Thyroid gland (tissue), 4 donors: ENCODE measurements at regions not wholly inside any gene's neighbourhood (a gene's known extent, or its start where the extent isn't known, plus 50 kb on each side); places are given as distances from the start of the nearest gene placed in this dataset.
A peak's percentile ranks its signal among the peaks of the same experiment; 100 is the strongest.

Experiments
- DNase-seq, 2 donors: peaks; one replicate each; pipeline ENCODE4 v3.0.0-alpha.2; 2019
- H3K27ac ChIP-seq, 3 donors: fragments of 200-600 bp; sonication (generic); 1 replicate in 2 of 3; 2 replicates in 1 of 3; pipeline ENCODE4 v1.5.1; 2016 to 2019; ENCODE audit warnings: mild to moderate bottlenecking in 1 of 3, moderate library complexity in 1 of 3
- H3K27me3 ChIP-seq: fragments of 200-600 bp; sonication (generic); one replicate; pipeline ENCODE4 v1.5.1; 2019
- H3K36me3 ChIP-seq, 2 donors: fragments of 200-600 bp; sonication (generic); one replicate each; pipeline ENCODE4 v1.5.1; 2016 to 2019
- H3K4me1 ChIP-seq, 2 donors: fragments of 200-600 bp; sonication (generic); one replicate each; pipeline ENCODE4 v1.5.1; 2017 to 2019
- H3K4me3 ChIP-seq, 3 donors: fragments of 200-600 bp; sonication (generic); replicated peaks in 1 of 3; 1 replicate in 2 of 3; 2 replicates in 1 of 3; pipeline ENCODE4 v1.5.1; 2016; ENCODE audit warnings: mild to moderate bottlenecking in 1 of 3
- H3K9me3 ChIP-seq: fragments of 200-600 bp; sonication (generic); one replicate; pipeline ENCODE4 v1.5.1; 2017
- POLR2A ChIP-seq, 2 donors: fragments of 450-650 bp; IDR thresholded peaks; one replicate each; pipeline ENCODE4 v1.6.1; 2017; ENCODE audit warnings: antibody characterized with exemption in 2 of 2, mild to moderate bottlenecking in 2 of 2, moderate library complexity in 1 of 2
- WGBS, 2 donors: methylation state at CpG; one replicate each; pipeline ENCODE4 v1.1.5; 2017; 5-methylcytosine and 5-hydroxymethylcytosine counted together
- intact Hi-C: fragments of 100-400 bp; cut with DNase I; formaldehyde crosslinking; loops from one replicate; pipeline ENCODE4 v1.15.1; 2023
- TF ChIP-seq, protein P1 (sequence below), 6 experiments: fragments of 200-600 bp in 3 of 6; fragments of 450-650 bp in 3 of 6; sonication (generic) in 3 of 6; IDR thresholded peaks; one replicate each; pipeline ENCODE4 v1.5.1; 2016 to 2019; ENCODE audit warnings: antibody characterized with exemption in 6 of 6, mild to moderate bottlenecking in 2 of 6, inconsistent platforms in 1 of 6, moderate library complexity in 1 of 6

DNA sequence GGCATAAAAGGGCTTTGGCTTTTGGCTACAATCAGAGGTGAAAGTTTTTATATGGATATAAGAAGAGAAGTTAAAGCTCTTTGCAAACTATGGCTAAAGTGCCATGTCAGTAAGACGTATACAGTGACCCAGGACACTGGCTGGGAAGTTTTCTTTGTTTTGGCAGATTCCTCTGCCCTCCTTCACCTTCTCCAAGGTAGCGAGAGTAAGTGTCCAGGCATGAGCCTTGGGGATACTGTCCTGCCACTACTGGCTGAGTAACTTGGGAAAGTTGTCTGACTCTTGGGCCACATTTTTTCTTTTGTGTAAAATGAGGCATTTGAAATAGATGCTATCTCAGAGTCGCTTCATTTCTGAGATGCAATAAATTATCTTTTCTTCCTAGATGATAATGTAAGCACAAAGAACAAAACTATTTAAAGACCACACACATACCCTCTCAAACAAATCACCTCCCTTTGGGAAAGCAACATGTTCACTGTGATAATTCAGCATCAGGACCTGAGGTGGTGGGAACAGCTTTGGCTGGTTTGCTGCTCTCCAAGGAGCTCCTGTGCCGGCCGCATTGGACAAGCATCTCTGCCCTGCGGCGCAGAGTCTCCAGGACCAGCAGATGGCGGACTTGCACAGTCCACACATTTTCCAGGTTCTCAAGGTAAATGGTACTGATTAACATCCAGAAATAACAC lies 106.3 kb downstream of the PTCSC3 start:
- peaks cover 27 to 33% of the 10 kb centered on the region in 2 donors for H3K4me1 ChIP-seq
- H3K27me3 ChIP-seq, result no peaks in the 10 kb centered on the region
- peak; percentile 90 to 93 for DNase-seq
- H3K36me3 ChIP-seq, result no peaks in the 10 kb centered on the region
- intact Hi-C loops, result loop anchor here (5.0 to 10.0 kb wide), 2 partner anchors 193 to 485 kb away; no protein-coding TSS in a partner anchor
- H3K9me3 ChIP-seq, result no peaks in the 10 kb centered on the region
- TF ChIP-seq POLR2A (IDR thresholded peaks at IDR 0.05), result no peak
- TF ChIP-seq, protein P1, sequence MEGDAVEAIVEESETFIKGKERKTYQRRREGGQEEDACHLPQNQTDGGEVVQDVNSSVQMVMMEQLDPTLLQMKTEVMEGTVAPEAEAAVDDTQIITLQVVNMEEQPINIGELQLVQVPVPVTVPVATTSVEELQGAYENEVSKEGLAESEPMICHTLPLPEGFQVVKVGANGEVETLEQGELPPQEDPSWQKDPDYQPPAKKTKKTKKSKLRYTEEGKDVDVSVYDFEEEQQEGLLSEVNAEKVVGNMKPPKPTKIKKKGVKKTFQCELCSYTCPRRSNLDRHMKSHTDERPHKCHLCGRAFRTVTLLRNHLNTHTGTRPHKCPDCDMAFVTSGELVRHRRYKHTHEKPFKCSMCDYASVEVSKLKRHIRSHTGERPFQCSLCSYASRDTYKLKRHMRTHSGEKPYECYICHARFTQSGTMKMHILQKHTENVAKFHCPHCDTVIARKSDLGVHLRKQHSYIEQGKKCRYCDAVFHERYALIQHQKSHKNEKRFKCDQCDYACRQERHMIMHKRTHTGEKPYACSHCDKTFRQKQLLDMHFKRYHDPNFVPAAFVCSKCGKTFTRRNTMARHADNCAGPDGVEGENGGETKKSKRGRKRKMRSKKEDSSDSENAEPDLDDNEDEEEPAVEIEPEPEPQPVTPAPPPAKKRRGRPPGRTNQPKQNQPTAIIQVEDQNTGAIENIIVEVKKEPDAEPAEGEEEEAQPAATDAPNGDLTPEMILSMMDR (IDR thresholded peaks at IDR 0.05), result peak; percentile 29 to 91 (median 80)
- WGBS, 2 donors, result 25 to 28% methylated on average over 8 of the region's 8 CpGs
- peak overlapping the region; percentile 62 to 89 (median 67) for H3K27ac ChIP-seq
- no peak overlapping the region for H3K4me3 ChIP-seq

DNA sequence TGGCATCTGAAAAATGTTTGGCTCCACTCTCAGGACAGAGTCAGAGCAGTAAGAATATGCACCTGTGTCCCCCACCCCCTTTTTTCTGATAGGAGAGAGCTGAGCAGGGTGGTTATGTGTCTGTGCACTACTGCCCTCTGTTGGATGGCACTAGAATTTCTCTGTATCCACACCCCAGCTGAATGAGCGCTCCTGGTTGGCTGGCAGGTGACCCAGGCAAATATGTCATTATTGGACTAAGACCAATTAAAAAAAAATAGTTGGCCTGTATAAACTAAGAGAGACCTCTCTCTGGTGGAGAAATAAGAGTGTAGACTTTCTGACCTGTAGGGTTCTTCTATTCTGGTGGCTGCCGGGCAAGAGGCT lies 107.0 kb downstream of the PTCSC3 start:
- no peaks in the 10 kb centered on the region for H3K36me3 ChIP-seq
- DNase-seq, result peak; percentile 66 to 73
- peak overlapping the region; percentile 62 to 89 (median 67) for H3K27ac ChIP-seq
- WGBS, 2 donors, result 21 to 22% methylated on average over 2 of the region's 2 CpGs
- no peaks in the 10 kb centered on the region for H3K9me3 ChIP-seq
- no peaks in the 10 kb centered on the region for H3K27me3 ChIP-seq
- H3K4me3 ChIP-seq, result no peak overlapping the region
- peak in 1 of 2 donors; percentile 36 for TF ChIP-seq POLR2A (IDR thresholded peaks at IDR 0.05)
- TF ChIP-seq, protein P1 (IDR thresholded peaks at IDR 0.05), result peak in 5 of 6 experiments; percentile 60 to 94 (median 86)
- intact Hi-C loops, result no loop called here
- H3K4me1 ChIP-seq, result peaks cover 27 to 33% of the 10 kb centered on the region in 2 donors

DNA sequence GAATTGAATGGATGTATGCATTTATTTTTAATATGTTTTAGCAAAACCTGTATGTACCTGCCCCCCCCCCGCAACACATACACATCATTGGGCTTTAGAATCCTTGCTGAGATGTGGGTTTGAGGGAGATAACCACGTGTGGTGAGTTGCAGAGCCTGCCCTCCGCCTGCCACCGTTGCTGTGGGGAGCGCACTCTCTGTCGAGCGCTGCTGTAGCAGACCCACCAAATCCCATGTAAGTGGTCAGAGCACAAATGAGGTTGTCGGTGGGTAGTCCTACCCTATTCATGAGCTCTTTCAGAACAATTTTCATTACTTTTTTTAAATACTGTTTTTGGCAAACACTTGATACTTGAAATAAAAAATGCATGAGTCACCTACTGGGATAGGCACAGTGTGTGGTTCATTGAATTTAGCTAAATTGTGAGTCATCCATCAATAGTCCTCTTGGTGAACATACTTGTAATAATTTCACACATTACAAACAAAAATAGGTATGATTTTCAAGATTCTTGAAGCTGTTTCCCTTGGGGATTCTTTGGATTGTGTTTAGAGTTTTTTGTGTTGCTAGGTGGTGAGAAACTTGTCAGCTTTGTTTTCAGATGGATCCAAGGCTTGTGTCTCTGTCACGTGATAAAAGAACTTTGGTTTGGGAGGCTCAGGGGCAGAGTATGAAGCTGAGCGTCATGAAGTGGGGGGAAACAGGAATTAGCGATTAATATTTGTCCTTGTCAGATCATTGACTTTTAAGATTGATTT lies 107.6 kb downstream of the PTCSC3 start:
- WGBS, 2 donors, result 64 to 66% methylated on average over 11 of the region's 11 CpGs
- H3K4me1 ChIP-seq, result peaks cover 27 to 33% of the 10 kb centered on the region in 2 donors
- no peak overlapping the region for H3K4me3 ChIP-seq
- no peak for TF ChIP-seq POLR2A (IDR thresholded peaks at IDR 0.05)
- TF ChIP-seq, protein P1 (IDR thresholded peaks at IDR 0.05), result no peak
- peak overlapping the region; percentile 62 to 89 (median 67) for H3K27ac ChIP-seq
- intact Hi-C loops, result no loop called here
- H3K36me3 ChIP-seq, result no peaks in the 10 kb centered on the region
- H3K9me3 ChIP-seq, result no peaks in the 10 kb centered on the region
- H3K27me3 ChIP-seq, result no peaks in the 10 kb centered on the region
- peak; percentile 29 to 30 for DNase-seq

DNA sequence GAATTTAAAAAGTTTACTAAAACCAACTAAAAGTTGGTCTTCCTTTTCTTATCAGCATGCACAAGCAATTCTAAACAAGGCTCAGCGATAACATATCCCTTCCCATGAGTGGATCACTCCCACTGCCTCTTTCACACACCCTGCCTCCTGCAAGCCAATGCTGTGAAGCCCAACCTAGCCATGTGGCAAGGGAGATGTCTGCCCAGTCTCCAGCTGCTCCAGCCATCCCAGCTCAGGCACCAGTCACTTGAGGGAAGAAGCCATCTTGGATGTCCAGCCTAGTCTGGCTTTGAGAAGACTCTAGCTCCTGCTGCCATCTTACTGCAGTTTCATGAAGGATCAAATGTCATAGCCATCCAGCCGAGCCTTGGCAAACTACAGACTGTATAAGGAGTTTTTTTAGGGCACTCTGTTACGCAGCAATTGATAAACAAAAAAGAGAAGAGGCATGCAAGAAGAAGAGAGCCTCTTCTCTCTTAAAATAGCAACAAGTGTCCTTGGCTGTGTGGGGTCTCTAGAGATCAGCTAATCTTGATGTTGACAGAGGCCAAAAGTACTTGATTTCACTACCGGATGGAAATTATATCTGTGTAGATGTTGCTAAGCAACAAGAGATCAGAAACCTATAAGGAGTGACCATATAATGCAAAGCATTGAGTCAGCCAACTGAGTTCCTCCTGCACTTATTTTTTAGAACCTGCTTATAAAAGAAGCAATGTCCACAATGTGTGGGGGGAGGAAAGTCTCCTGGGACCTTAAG lies 108.9 kb downstream of the PTCSC3 start:
- TF ChIP-seq, protein P1 (IDR thresholded peaks at IDR 0.05), result no peak
- TF ChIP-seq POLR2A (IDR thresholded peaks at IDR 0.05), result no peak
- Histone ChIP-seq H3K4me3 (no peak overlapping the region), H3K27me3 (no peaks in the 10 kb centered on the region), H3K27ac (peak overlapping the region; percentile 62 to 89 (median 67)), H3K4me1 (peaks cover 27 to 33% of the 10 kb centered on the region in 2 donors), H3K36me3 (no peaks in the 10 kb centered on the region), H3K9me3 (no peaks in the 10 kb centered on the region)
- 34 to 36% methylated on average over 4 of the region's 4 CpGs for WGBS, 2 donors
- intact Hi-C loops, result no loop called here
- DNase-seq, result peak; percentile 39 to 52
